H9 (cell line): ENCODE measurements at regions not wholly inside any gene's neighbourhood (a gene's known extent, or its start where the extent isn't known, plus 50 kb on each side); places are given as distances from the start of the nearest gene placed in this dataset.

Source experiments
- DNase-seq: peaks from one replicate; pipeline ENCODE4 v3.0.0-alpha.2; 2017
- H2AFZ ChIP-seq: one replicate; pipeline ENCODE4 v1.6.1; 2013; ENCODE audit warnings: mild to moderate bottlenecking, low read length, control low read depth, moderate library complexity
- H2AK5ac ChIP-seq: 2 replicates; pipeline ENCODE4 v1.6.1; 2013; ENCODE audit warnings: low read length, control low read depth, mixed read lengths; ENCODE audit not compliant: insufficient read length
- H2BK120ac ChIP-seq: one replicate; pipeline ENCODE4 v1.6.1; 2013; ENCODE audit warnings: low read depth, mild to moderate bottlenecking, low read length, control low read depth, inconsistent platforms; ENCODE audit not compliant: poor library complexity, severe bottlenecking
- H2BK12ac ChIP-seq: 2 replicates; pipeline ENCODE4 v1.6.1; 2013; ENCODE audit warnings: low read length, control low read depth, mixed read lengths, low read depth; ENCODE audit not compliant: insufficient read length
- H2BK15ac ChIP-seq: 2 replicates; pipeline ENCODE4 v1.6.1; 2013; ENCODE audit warnings: low read depth, low read length, control low read depth
- H2BK20ac ChIP-seq: one replicate; pipeline ENCODE4 v1.6.1; 2013; ENCODE audit warnings: low read depth, mild to moderate bottlenecking, low read length, control low read depth, inconsistent platforms; ENCODE audit not compliant: poor library complexity, severe bottlenecking
- H2BK5ac ChIP-seq: 2 replicates; pipeline ENCODE4 v1.6.1; 2013; ENCODE audit warnings: low read length, control low read depth, mixed read lengths; ENCODE audit not compliant: insufficient read length
- H3K14ac ChIP-seq: 2 replicates; pipeline ENCODE4 v1.6.1; 2013; ENCODE audit warnings: low read length, control low read depth; ENCODE audit not compliant: insufficient read depth
- H3K18ac ChIP-seq: 2 replicates; pipeline ENCODE4 v1.6.1; 2013; ENCODE audit warnings: low read depth, mild to moderate bottlenecking, mixed read lengths, low read length, control low read depth; ENCODE audit not compliant: insufficient read length
- H3K23ac ChIP-seq: 2 replicates; pipeline ENCODE4 v1.6.1; 2013; ENCODE audit warnings: low read length, control low read depth, mixed read lengths, low read depth; ENCODE audit not compliant: insufficient read length
- H3K23me2 ChIP-seq: 2 replicates; pipeline ENCODE4 v1.6.1; 2013; ENCODE audit warnings: low read depth, mild to moderate bottlenecking, mixed read lengths, low read length, control low read depth; ENCODE audit not compliant: insufficient read length, poor library complexity, severe bottlenecking
- H3K27ac ChIP-seq: 2 replicates; pipeline ENCODE4 v1.5.1; 2013; ENCODE audit warnings: low read length, control low read depth, mixed read lengths, low read depth; ENCODE audit not compliant: insufficient read length
- H3K27me3 ChIP-seq: 2 replicates; pipeline ENCODE4 v1.6.1; 2013; ENCODE audit warnings: low read length, control low read depth, inconsistent platforms; ENCODE audit not compliant: insufficient read depth
- H3K4ac ChIP-seq: 2 replicates; pipeline ENCODE4 v1.6.1; 2013; ENCODE audit warnings: low read depth, mild to moderate bottlenecking, control low read depth, inconsistent platforms, low read length, moderate library complexity
- H3K4me1 ChIP-seq: 2 replicates; pipeline ENCODE4 v1.6.1; 2013; ENCODE audit warnings: low read length, control low read depth, inconsistent platforms; ENCODE audit not compliant: insufficient read depth
- H3K4me2 ChIP-seq: 2 replicates; pipeline ENCODE4 v1.6.1; 2013; ENCODE audit warnings: low read length, control low read depth, mixed read lengths; ENCODE audit not compliant: insufficient read length, insufficient read depth
- H3K56ac ChIP-seq: 2 replicates; pipeline ENCODE4 v1.6.1; 2013; ENCODE audit warnings: low read depth, mild to moderate bottlenecking, mixed read lengths, low read length, control low read depth; ENCODE audit not compliant: insufficient read length
- H3K79me1 ChIP-seq: 2 replicates; pipeline ENCODE4 v1.6.1; 2013; ENCODE audit warnings: low read depth, mild to moderate bottlenecking, moderate library complexity, low read length, control low read depth, inconsistent platforms; ENCODE audit not compliant: insufficient read depth, poor library complexity, severe bottlenecking
- H3K79me2 ChIP-seq: 2 replicates; pipeline ENCODE4 v1.6.1; 2013; ENCODE audit warnings: low read length, control low read depth, inconsistent platforms; ENCODE audit not compliant: insufficient read depth
- H3K9ac ChIP-seq: 2 replicates; pipeline ENCODE4 v1.6.1; 2013; ENCODE audit warnings: low read length, control low read depth, mixed read lengths; ENCODE audit not compliant: insufficient read length; ENCODE audit errors: extremely low read depth
- H3K9me3 ChIP-seq: one replicate; pipeline ENCODE4 v1.6.1; 2013; ENCODE audit warnings: low read depth, low read length, inconsistent platforms; ENCODE audit not compliant: control insufficient read depth
- H3T11ph ChIP-seq: one replicate; pipeline ENCODE4 v1.6.1; 2013; ENCODE audit warnings: mild to moderate bottlenecking, low read length, control low read depth, inconsistent platforms
- H4K20me1 ChIP-seq: one replicate; pipeline ENCODE4 v1.6.1; 2013; ENCODE audit not compliant: control insufficient read depth, insufficient read length, insufficient read depth
- H4K5ac ChIP-seq: 2 replicates; pipeline ENCODE4 v1.6.1; 2013; ENCODE audit warnings: low read depth, mild to moderate bottlenecking, mixed read lengths, low read length, control low read depth; ENCODE audit not compliant: insufficient read length
- H4K8ac ChIP-seq: replicated peaks from 2 replicates; pipeline ENCODE4 v1.6.1; 2013; ENCODE audit warnings: low read length, control low read depth, mixed read lengths, low read depth; ENCODE audit not compliant: insufficient read length
- H4K91ac ChIP-seq: 2 replicates; pipeline ENCODE4 v1.6.1; 2013; ENCODE audit warnings: low read depth, mild to moderate bottlenecking, moderate library complexity, mixed read lengths, low read length, control low read depth; ENCODE audit not compliant: insufficient read length
- H3K27ac Mint-ChIP-seq, 3 experiments: 2 replicates in 2 of 3; 3 replicates in 1 of 3; pipeline ENCODE4 v1.8.0; 2020 to 2021; ENCODE audit warnings: mixed read lengths in 3 of 3, mild to moderate bottlenecking in 1 of 3, moderate library complexity in 1 of 3
- H3K27me3 Mint-ChIP-seq: 2 replicates; pipeline ENCODE4 v1.8.0; 2021; ENCODE audit warnings: low read depth, mild to moderate bottlenecking, moderate library complexity, mixed read lengths
- H3K36me3 Mint-ChIP-seq, 3 experiments: 2 replicates in 2 of 3; 3 replicates in 1 of 3; pipeline ENCODE4 v1.8.0; 2020 to 2021; ENCODE audit warnings: low read depth in 3 of 3, mixed read lengths in 3 of 3; ENCODE audit not compliant: insufficient read depth in 1 of 3
- H3K4me1 Mint-ChIP-seq, 2 experiments: 2 replicates each; pipeline ENCODE4 v1.8.0; 2020; ENCODE audit warnings: mixed read lengths in 2 of 2
- H3K4me3 Mint-ChIP-seq, 2 experiments: 2 replicates in 1 of 2; 3 replicates in 1 of 2; pipeline ENCODE4 v1.8.0; 2020 to 2021; ENCODE audit warnings: mild to moderate bottlenecking in 2 of 2, mixed read lengths in 2 of 2, moderate library complexity in 1 of 2
- H3K9me3 Mint-ChIP-seq, 2 experiments: 2 replicates in 1 of 2; 3 replicates in 1 of 2; pipeline ENCODE4 v1.8.0; 2020; ENCODE audit warnings: mild to moderate bottlenecking in 2 of 2, mixed read lengths in 2 of 2, moderate library complexity in 1 of 2
- WGBS: extraction: QIAGEN DNeasy Blood & Tissue Kit; methylation state at CpG from one replicate; pipeline ENCODE4 v1.1.7; 2013; ENCODE audit warnings: missing lambda C conversion rate, low lambda C conversion rate, mixed read lengths; ENCODE audit not compliant: insufficient read length; ENCODE audit errors: extremely low coverage; 5-methylcytosine and 5-hydroxymethylcytosine counted together
- TF ChIP-seq, protein P1 (sequence below): fragments of 200-600 bp; sonication (generic); conservative IDR thresholded peaks from 3 replicates; pipeline ENCODE4 v1.8.0; 2021; ENCODE audit warnings: antibody characterized with exemption, mild to moderate bottlenecking

DNA sequence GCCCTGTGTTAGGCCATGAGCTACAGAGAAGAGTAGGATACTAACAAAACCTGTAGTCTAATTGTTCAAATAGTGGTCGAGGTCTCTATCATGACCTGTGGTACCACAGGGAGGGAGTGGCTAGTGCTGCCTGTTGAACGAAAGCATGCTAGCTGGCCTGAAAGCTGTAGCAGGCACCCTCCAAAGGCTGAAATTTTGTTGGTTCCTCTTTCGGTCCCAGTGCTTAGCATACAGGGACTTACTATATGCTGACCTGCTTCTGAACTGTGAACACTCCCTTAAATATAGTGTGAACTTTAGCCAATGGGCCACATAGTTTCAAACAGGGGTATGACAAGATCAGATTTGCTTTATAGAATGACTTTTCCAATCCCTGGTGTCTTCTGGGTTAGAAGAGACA is 113.4 kb downstream of the PJA1 start:
- Histone ChIP-seq H3K27ac (no peak overlapping the region), H2BK20ac (no peak overlapping the region), H3K27me3 (no peaks in the 10 kb centered on the region; the same call in 1 of the 2 replicates), H3K18ac (no peak overlapping the region), H3T11ph (no peak overlapping the region), H4K91ac (no peak overlapping the region), H3K4me1 (no peaks in the 10 kb centered on the region), H3K79me1 (no peaks in the 10 kb centered on the region), H3K9me3 (no peaks in the 10 kb centered on the region), H3K14ac (no peak overlapping the region), H4K5ac (no peak overlapping the region), H2BK15ac (no peak overlapping the region), H3K4me2 (no peak overlapping the region), H4K20me1 (no peaks in the 10 kb centered on the region), H4K8ac (no peak overlapping the region), H3K23ac (no peak overlapping the region), H3K23me2 (no peaks in the 10 kb centered on the region), H2AFZ (no peak overlapping the region), H2BK12ac (no peak overlapping the region), H3K79me2 (no peaks in the 10 kb centered on the region), H2BK5ac (no peak overlapping the region), H2AK5ac (no peak overlapping the region), H2BK120ac (no peak overlapping the region), H3K56ac (no peak overlapping the region), H3K9ac (no peak overlapping the region), H3K4ac (no peak overlapping the region)
- Mint-ChIP-seq H3K27me3 (peaks cover 16% of the 10 kb centered on the region), H3K4me1 (no peaks in the 10 kb centered on the region), H3K27ac (no peak overlapping the region), H3K4me3 (no peak overlapping the region), H3K36me3 (no peaks in the 10 kb centered on the region), H3K9me3 (peaks cover 15 to 23% of the 10 kb centered on the region in 2 experiments)
- WGBS, result no CpG with 5 or more reads among the region's 3 CpGs
- no peak for DNase-seq
- TF ChIP-seq, protein P1, sequence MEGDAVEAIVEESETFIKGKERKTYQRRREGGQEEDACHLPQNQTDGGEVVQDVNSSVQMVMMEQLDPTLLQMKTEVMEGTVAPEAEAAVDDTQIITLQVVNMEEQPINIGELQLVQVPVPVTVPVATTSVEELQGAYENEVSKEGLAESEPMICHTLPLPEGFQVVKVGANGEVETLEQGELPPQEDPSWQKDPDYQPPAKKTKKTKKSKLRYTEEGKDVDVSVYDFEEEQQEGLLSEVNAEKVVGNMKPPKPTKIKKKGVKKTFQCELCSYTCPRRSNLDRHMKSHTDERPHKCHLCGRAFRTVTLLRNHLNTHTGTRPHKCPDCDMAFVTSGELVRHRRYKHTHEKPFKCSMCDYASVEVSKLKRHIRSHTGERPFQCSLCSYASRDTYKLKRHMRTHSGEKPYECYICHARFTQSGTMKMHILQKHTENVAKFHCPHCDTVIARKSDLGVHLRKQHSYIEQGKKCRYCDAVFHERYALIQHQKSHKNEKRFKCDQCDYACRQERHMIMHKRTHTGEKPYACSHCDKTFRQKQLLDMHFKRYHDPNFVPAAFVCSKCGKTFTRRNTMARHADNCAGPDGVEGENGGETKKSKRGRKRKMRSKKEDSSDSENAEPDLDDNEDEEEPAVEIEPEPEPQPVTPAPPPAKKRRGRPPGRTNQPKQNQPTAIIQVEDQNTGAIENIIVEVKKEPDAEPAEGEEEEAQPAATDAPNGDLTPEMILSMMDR, result no peak
